OCI-LY7 (cell line): ENCODE measurements at regions not wholly inside any gene's neighbourhood (a gene's known extent, or its start where the extent isn't known, plus 50 kb on each side); places are given as distances from the start of the nearest gene placed in this dataset.

Experiments
- BruUV-seq: library from RNA; stranded (reverse); fragments of 400-500 nt; replicated peaks from 2 replicates; lab custom pipeline; 2021; lab: Mats Ljungman, UMichigan
- CTCF ChIA-PET: fragments of 300-600 bp; sonication (Branson Sonifier 250); formaldehyde crosslinking; loops from one replicate; lab custom pipeline; 2022; ENCODE audit warnings: antibody characterized with exemption; ENCODE audit not compliant: unreplicated experiment; lab: Charles Lee
- POLR2A ChIA-PET: fragments of 300-600 bp; sonication (Branson Sonifier 250); formaldehyde crosslinking; loops from one replicate; lab custom pipeline; 2022; ENCODE audit warnings: antibody characterized with exemption; lab: Charles Lee
- DNase-seq: peaks from one replicate; pipeline ENCODE4 v3.0.0-alpha.2; 2015; ENCODE audit warnings: low spot score
- H2AFZ ChIP-seq: fragments of 200-600 bp; sonication (generic), shearing (Covaris generic); 2 replicates; pipeline ENCODE4 v1.6.1; 2014; ENCODE audit warnings: mild to moderate bottlenecking, antibody characterized with exemption, low read length, moderate library complexity
- H3K27ac ChIP-seq: fragments of 200-600 bp; sonication (generic); 2 replicates; pipeline ENCODE4 v1.5.1; 2014; ENCODE audit warnings: mixed run types, low read depth, mild to moderate bottlenecking, moderate library complexity, low read length, inconsistent platforms; ENCODE audit not compliant: poor library complexity, severe bottlenecking
- H3K36me3 ChIP-seq: fragments of 200-600 bp; sonication (generic); 2 replicates; pipeline ENCODE4 v1.6.1; 2014; ENCODE audit warnings: mild to moderate bottlenecking, antibody characterized with exemption, low read length, moderate library complexity, mixed read lengths; ENCODE audit not compliant: insufficient read depth
- H3K4me1 ChIP-seq: fragments of 200-600 bp; sonication (generic); 2 replicates; pipeline ENCODE4 v1.5.1; 2014; ENCODE audit warnings: mild to moderate bottlenecking, low read length; ENCODE audit not compliant: insufficient read depth, poor library complexity, severe bottlenecking
- H3K4me2 ChIP-seq: fragments of 200-600 bp; sonication (generic); 2 replicates; pipeline ENCODE4 v1.6.1; 2014; ENCODE audit warnings: mild to moderate bottlenecking, low read length
- H3K4me3 ChIP-seq: fragments of 200-600 bp; sonication (generic); 2 replicates; pipeline ENCODE4 v1.5.1; 2014; ENCODE audit warnings: mild to moderate bottlenecking, low read depth, low read length; ENCODE audit not compliant: poor library complexity, severe bottlenecking
- H3K79me2 ChIP-seq: fragments of 200-600 bp; sonication (generic); 2 replicates; pipeline ENCODE4 v1.6.1; 2016; ENCODE audit warnings: low read depth, mild to moderate bottlenecking, low read length, moderate library complexity, mixed read lengths; ENCODE audit not compliant: insufficient read depth
- H3K9me2 ChIP-seq: fragments of 200-600 bp; sonication (generic); 2 replicates; pipeline ENCODE4 v1.6.1; 2016; ENCODE audit warnings: mild to moderate bottlenecking, low read length, mixed read lengths; ENCODE audit not compliant: insufficient read depth
- H3K9me3 ChIP-seq: fragments of 200-600 bp; sonication (generic); 2 replicates; pipeline ENCODE4 v1.6.1; 2014; ENCODE audit warnings: mild to moderate bottlenecking, mixed run types, low read length, mixed read lengths
- H4K20me1 ChIP-seq: fragments of 200-600 bp; sonication (generic); 2 replicates; pipeline ENCODE4 v1.6.1; 2014; ENCODE audit warnings: mild to moderate bottlenecking, antibody characterized with exemption, low read length, moderate library complexity, mixed read lengths; ENCODE audit not compliant: insufficient read depth
- EZH2phosphoT487 ChIP-seq: fragments of 200-600 bp; sonication (generic); IDR thresholded peaks from 2 replicates; pipeline ENCODE4 v1.6.1; 2018; ENCODE audit warnings: low read depth, borderline replicate concordance, mild to moderate bottlenecking, mixed run types, antibody characterized with exemption, low read length, moderate library complexity, mixed read lengths
- intact Hi-C: fragments of 100-400 bp; cut with micrococcal nuclease; formaldehyde crosslinking; loops from one replicate; pipeline ENCODE4 v1.10.0; 2022; ENCODE audit not compliant: unreplicated experiment
- TF ChIP-seq, protein P1 (sequence below): fragments of 200-600 bp; sonication (generic); conservative IDR thresholded peaks from 2 replicates; pipeline ENCODE4 v1.5.1; 2014; ENCODE audit warnings: mild to moderate bottlenecking, antibody characterized with exemption, low read length, moderate library complexity, mixed read lengths

DNA sequence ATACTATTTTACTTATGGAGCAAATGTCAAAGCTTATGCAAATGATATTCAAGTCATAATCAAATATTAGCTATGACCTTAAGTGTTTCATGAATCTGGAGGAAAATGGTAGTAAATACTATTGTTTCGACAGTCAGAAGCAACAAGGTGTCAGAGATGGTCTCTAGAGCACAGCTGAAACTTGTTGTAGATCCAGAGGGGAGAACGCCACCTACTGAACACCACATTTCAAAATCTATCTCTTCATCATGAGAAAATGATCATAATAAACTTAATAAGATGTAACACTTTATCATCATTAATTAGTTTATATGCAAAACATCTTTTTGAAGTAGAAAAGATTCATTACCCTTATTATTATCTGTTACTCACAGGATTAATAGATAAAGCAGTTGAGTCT lies 418.7 kb downstream of the GATA3 start:
- CTCF ChIA-PET = no interaction called here
- intact Hi-C loops = no loop called here

GRCh38 chr10:8477300-8477699 lies 422.8 kb downstream of the GATA3 start:
- H3K36me3 ChIP-seq = no peaks in the 10 kb centered on the region
- H3K9me2 ChIP-seq = no peaks in the 10 kb centered on the region
- H3K9me3 ChIP-seq = no peaks in the 10 kb centered on the region
- CTCF ChIA-PET = no interaction called here
- H3K4me1 ChIP-seq = no peaks in the 10 kb centered on the region
- no peaks in the 10 kb centered on the region for H4K20me1 ChIP-seq
- H2AFZ ChIP-seq = no peak overlapping the region
- intact Hi-C loops = no loop called here
- TF ChIP-seq EZH2phosphoT487 = no peak
- TF ChIP-seq, protein P1, sequence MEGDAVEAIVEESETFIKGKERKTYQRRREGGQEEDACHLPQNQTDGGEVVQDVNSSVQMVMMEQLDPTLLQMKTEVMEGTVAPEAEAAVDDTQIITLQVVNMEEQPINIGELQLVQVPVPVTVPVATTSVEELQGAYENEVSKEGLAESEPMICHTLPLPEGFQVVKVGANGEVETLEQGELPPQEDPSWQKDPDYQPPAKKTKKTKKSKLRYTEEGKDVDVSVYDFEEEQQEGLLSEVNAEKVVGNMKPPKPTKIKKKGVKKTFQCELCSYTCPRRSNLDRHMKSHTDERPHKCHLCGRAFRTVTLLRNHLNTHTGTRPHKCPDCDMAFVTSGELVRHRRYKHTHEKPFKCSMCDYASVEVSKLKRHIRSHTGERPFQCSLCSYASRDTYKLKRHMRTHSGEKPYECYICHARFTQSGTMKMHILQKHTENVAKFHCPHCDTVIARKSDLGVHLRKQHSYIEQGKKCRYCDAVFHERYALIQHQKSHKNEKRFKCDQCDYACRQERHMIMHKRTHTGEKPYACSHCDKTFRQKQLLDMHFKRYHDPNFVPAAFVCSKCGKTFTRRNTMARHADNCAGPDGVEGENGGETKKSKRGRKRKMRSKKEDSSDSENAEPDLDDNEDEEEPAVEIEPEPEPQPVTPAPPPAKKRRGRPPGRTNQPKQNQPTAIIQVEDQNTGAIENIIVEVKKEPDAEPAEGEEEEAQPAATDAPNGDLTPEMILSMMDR = no peak
- no peak overlapping the region for H3K4me2 ChIP-seq
- DNase-seq = no peak
- POLR2A ChIA-PET = no interaction called here
- no peak overlapping the region for H3K27ac ChIP-seq
- no TSS peak for BruUV-seq
- no peak overlapping the region for H3K4me3 ChIP-seq
- H3K79me2 ChIP-seq = no peaks in the 10 kb centered on the region

More for the DNA sequence above, 418.7 kb downstream of the GATA3 start:
- Histone ChIP-seq H3K4me2 (no peak overlapping the region), H3K4me3 (no peak overlapping the region), H3K36me3 (no peaks in the 10 kb centered on the region), H2AFZ (no peak overlapping the region), H3K4me1 (no peaks in the 10 kb centered on the region), H4K20me1 (no peaks in the 10 kb centered on the region), H3K27ac (no peak overlapping the region), H3K79me2 (no peaks in the 10 kb centered on the region), H3K9me2 (no peaks in the 10 kb centered on the region), H3K9me3 (no peaks in the 10 kb centered on the region)
- TF ChIP-seq, protein P1 = 0 out of 2 replicates have a peak, but pooled peaks have one; percentile 25
- TF ChIP-seq EZH2phosphoT487 = no peak
- POLR2A ChIA-PET = no interaction called here
- no peak for DNase-seq
- BruUV-seq = no TSS peak

DNA sequence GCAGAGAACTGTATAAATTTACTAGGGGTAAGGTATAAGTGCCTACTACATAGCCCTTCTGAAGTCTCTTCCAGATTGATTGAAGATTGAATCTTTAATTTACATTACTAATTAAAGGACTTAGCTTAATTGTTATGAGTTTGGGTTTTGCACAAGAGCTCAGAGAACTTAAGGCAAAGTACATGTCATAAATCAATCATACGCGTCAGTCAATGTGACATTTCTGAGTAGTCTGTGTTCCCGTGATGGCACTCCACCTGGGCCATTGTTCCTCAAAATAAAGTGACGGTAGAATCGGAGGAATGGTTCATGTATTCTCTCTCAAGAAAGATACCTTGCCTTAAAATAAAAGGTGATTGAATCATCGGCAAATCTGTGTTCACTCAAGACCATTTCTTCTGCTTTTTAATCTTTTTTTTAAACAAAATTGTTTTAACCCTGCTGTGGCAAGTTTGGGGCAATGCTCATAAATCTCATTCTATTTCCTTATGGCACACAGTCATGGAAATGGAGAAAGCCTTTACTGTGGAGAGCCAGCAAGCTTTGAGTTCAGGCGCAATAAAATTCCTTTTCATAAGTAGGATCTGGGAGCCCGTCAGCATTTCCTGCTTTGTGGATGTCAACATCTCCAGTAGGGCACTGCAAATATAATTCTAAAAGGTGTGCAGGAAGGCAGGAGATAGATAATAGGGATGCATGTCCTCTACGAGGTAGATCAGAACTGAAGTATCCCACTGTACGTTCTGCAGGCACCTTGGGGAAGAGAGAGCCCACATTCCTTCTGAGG lies 427.4 kb downstream of the GATA3 start:
- H3K9me2 ChIP-seq = no peaks in the 10 kb centered on the region
- no peak overlapping the region for H3K4me2 ChIP-seq
- CTCF ChIA-PET = no interaction called here
- H3K79me2 ChIP-seq = no peaks in the 10 kb centered on the region
- no peaks in the 10 kb centered on the region for H3K9me3 ChIP-seq
- H3K36me3 ChIP-seq = no peaks in the 10 kb centered on the region
- TF ChIP-seq, protein P1 = no peak
- TF ChIP-seq EZH2phosphoT487 = no peak
- no peaks in the 10 kb centered on the region for H4K20me1 ChIP-seq
- POLR2A ChIA-PET = no interaction called here
- no peak overlapping the region for H2AFZ ChIP-seq
- no peak overlapping the region for H3K27ac ChIP-seq
- DNase-seq = no peak
- no peaks in the 10 kb centered on the region for H3K4me1 ChIP-seq
- H3K4me3 ChIP-seq = no peak overlapping the region
- intact Hi-C loops = no loop called here
- no TSS peak for BruUV-seq
